ENCODE measurements at regions not wholly inside any gene's neighbourhood (a gene's known extent, or its start where the extent isn't known, plus 50 kb on each side); places are given as distances from the start of the nearest gene placed in this dataset.

DNA sequence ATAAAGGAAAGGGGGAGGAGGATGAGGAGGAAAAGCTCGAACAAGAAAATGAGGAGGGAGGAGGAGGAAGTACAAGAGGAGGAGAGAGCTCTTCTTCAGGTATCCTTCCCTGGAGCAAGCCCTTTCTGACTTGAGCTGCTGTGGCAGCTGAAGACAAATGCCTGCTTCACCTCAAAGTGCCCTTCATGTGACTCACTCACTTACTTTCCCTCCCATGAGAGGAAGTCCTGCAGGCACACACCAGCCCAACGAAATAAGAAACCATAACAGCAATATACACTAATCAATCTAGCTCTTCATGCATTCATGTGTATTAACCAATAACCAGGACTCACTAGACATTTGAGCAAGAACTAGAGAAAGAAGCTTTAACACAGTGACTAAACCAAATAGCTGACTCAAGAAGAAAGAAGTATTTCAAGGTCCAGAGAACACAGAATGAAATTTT is 251.9 kb downstream of the IGSF11 start:
- Histone ChIP-seq H3K27me3 (ENCODE audit: control insufficient read depth in 5 of 5, insufficient read depth in 4 of 5, low read length in 5 of 5) (no peaks in the 10 kb centered on the region), H3K36me3 (ENCODE audit: control insufficient read depth in 5 of 5, insufficient read depth in 5 of 5, low read length in 5 of 5) (no peaks in the 10 kb centered on the region), H3K9me3 (ENCODE audit: control insufficient read depth in 5 of 5, low read length in 5 of 5) (no peaks in the 10 kb centered on the region), H3K4me1 (ENCODE audit: control insufficient read depth in 5 of 5, insufficient read depth in 5 of 5, low read length in 5 of 5) (no peaks in the 10 kb centered on the region), H3K27ac (ENCODE audit: low read depth, low read length) (no peak overlapping the region), H3K9ac (ENCODE audit: low read length in 5 of 5) (no peak overlapping the region), H3K4me3 (ENCODE audit: low read depth in 1 of 5, low read length in 5 of 5) (no peak overlapping the region)

- no peak overlapping the region for H3K4me3 ChIP-seq (ENCODE audit: low read depth in 1 of 5, low read length in 5 of 5)
- H3K9me3 ChIP-seq (ENCODE audit: control insufficient read depth in 5 of 5, low read length in 5 of 5), result no peaks in the 10 kb centered on the region
- no peaks in the 10 kb centered on the region for H3K4me1 ChIP-seq (ENCODE audit: control insufficient read depth in 5 of 5, insufficient read depth in 5 of 5, low read length in 5 of 5)
- H3K27me3 ChIP-seq (ENCODE audit: control insufficient read depth in 5 of 5, insufficient read depth in 4 of 5, low read length in 5 of 5), result no peaks in the 10 kb centered on the region
- H3K27ac ChIP-seq (ENCODE audit: low read depth, low read length), result no peak overlapping the region
- no peak overlapping the region for H3K9ac ChIP-seq (ENCODE audit: low read length in 5 of 5)
- no peaks in the 10 kb centered on the region for H3K36me3 ChIP-seq (ENCODE audit: control insufficient read depth in 5 of 5, insufficient read depth in 5 of 5, low read length in 5 of 5)
These were observed 249.2 kb downstream of the IGSF11 start for GRCh38 chr3:118785415-118785814.

DNA sequence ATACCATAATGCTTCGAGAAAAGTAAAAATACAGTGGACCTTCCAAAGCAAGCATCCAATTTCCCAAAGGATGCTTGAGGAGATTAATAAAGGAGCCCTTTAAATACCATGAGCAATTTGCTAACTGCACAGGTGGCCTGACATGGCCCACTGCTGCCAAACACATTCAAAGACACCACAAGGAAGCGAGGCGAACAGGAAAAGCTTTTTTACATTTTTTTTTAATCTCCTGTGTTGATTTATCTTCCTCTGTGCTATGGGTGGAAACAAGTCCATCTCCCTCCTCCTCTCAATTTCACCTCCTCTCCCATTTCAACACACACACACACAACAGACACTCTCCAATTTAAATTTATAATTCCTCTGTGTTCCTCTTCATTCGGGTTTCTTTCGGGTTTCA is 243.4 kb downstream of the IGSF11 start:
- Histone ChIP-seq H3K27me3 (ENCODE audit: control insufficient read depth in 5 of 5, insufficient read depth in 4 of 5, low read length in 5 of 5) (peaks cover 0 to 3% (median 0%) of the 10 kb centered on the region in 5 donors), H3K9me3 (ENCODE audit: control insufficient read depth in 5 of 5, low read length in 5 of 5) (no peaks in the 10 kb centered on the region), H3K4me3 (ENCODE audit: low read depth in 1 of 5, low read length in 5 of 5) (no peak overlapping the region), H3K9ac (ENCODE audit: low read length in 5 of 5) (no peak overlapping the region), H3K27ac (ENCODE audit: low read depth, low read length) (no peak overlapping the region), H3K4me1 (ENCODE audit: control insufficient read depth in 5 of 5, insufficient read depth in 5 of 5, low read length in 5 of 5) (no peaks in the 10 kb centered on the region), H3K36me3 (ENCODE audit: control insufficient read depth in 5 of 5, insufficient read depth in 5 of 5, low read length in 5 of 5) (no peaks in the 10 kb centered on the region)

GRCh38 chr3:118792191-118792590 is 242.5 kb downstream of the IGSF11 start:
- H3K27ac ChIP-seq (ENCODE audit: low read depth, low read length), result no peak overlapping the region
- H3K36me3 ChIP-seq (ENCODE audit: control insufficient read depth in 5 of 5, insufficient read depth in 5 of 5, low read length in 5 of 5), result no peaks in the 10 kb centered on the region
- no peaks in the 10 kb centered on the region for H3K9me3 ChIP-seq (ENCODE audit: control insufficient read depth in 5 of 5, low read length in 5 of 5)
- H3K4me3 ChIP-seq (ENCODE audit: low read depth in 1 of 5, low read length in 5 of 5), result no peak overlapping the region
- no peaks in the 10 kb centered on the region for H3K4me1 ChIP-seq (ENCODE audit: control insufficient read depth in 5 of 5, insufficient read depth in 5 of 5, low read length in 5 of 5)
- H3K9ac ChIP-seq (ENCODE audit: low read length in 5 of 5), result no peak overlapping the region
- H3K27me3 ChIP-seq (ENCODE audit: control insufficient read depth in 5 of 5, insufficient read depth in 4 of 5, low read length in 5 of 5), result peaks cover 0 to 3% (median 0%) of the 10 kb centered on the region in 5 donors

GRCh38 chr3:118793176-118793575 is 241.5 kb downstream of the IGSF11 start:
- H3K4me3 ChIP-seq (ENCODE audit: low read depth in 1 of 5, low read length in 5 of 5), result no peak overlapping the region

GRCh38 chr3:118799303-118799702 is 235.3 kb downstream of the IGSF11 start:
- no peak overlapping the region for H3K9ac ChIP-seq (ENCODE audit: low read length in 5 of 5)
- H3K27me3 ChIP-seq (ENCODE audit: control insufficient read depth in 5 of 5, insufficient read depth in 4 of 5, low read length in 5 of 5), result no peaks in the 10 kb centered on the region

More at GRCh38 chr3:118793176-118793575, 241.5 kb downstream of the IGSF11 start:
- no peaks in the 10 kb centered on the region for H3K36me3 ChIP-seq (ENCODE audit: control insufficient read depth in 5 of 5, insufficient read depth in 5 of 5, low read length in 5 of 5)
- no peaks in the 10 kb centered on the region for H3K4me1 ChIP-seq (ENCODE audit: control insufficient read depth in 5 of 5, insufficient read depth in 5 of 5, low read length in 5 of 5)
- peaks cover 0 to 3% (median 0%) of the 10 kb centered on the region in 5 donors for H3K27me3 ChIP-seq (ENCODE audit: control insufficient read depth in 5 of 5, insufficient read depth in 4 of 5, low read length in 5 of 5)
- H3K9ac ChIP-seq (ENCODE audit: low read length in 5 of 5), result no peak overlapping the region
- no peaks in the 10 kb centered on the region for H3K9me3 ChIP-seq (ENCODE audit: control insufficient read depth in 5 of 5, low read length in 5 of 5)
- no peak overlapping the region for H3K27ac ChIP-seq (ENCODE audit: low read depth, low read length)

DNA sequence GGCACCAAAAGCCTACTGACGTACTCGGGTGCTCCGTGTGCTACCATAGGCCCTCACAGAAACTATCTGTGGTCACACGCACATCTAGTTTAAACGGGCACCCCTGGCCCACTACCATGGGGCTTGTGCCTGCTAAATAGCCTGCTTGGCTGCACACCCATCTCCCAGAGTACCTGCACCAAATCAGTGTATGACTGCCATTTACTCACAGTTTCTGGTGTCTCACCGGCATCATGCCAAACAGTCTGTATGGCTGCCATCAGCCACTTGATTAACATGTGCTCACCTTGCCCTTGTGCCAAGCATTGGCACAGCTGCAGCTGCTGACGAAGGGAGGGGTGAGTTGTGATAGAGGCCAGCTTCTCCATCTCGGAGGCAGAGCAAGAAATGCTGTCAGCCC is 232.7 kb downstream of the IGSF11 start:
- no peaks in the 10 kb centered on the region for H3K9me3 ChIP-seq (ENCODE audit: control insufficient read depth in 5 of 5, low read length in 5 of 5)
- no peaks in the 10 kb centered on the region for H3K4me1 ChIP-seq (ENCODE audit: control insufficient read depth in 5 of 5, insufficient read depth in 5 of 5, low read length in 5 of 5)
- no peak overlapping the region for H3K4me3 ChIP-seq (ENCODE audit: low read depth in 1 of 5, low read length in 5 of 5)
- no peak overlapping the region for H3K27ac ChIP-seq (ENCODE audit: low read depth, low read length)
- no peaks in the 10 kb centered on the region for H3K27me3 ChIP-seq (ENCODE audit: control insufficient read depth in 5 of 5, insufficient read depth in 4 of 5, low read length in 5 of 5)
- no peak overlapping the region for H3K9ac ChIP-seq (ENCODE audit: low read length in 5 of 5)
- H3K36me3 ChIP-seq (ENCODE audit: control insufficient read depth in 5 of 5, insufficient read depth in 5 of 5, low read length in 5 of 5), result no peaks in the 10 kb centered on the region

More at GRCh38 chr3:118799303-118799702, 235.3 kb downstream of the IGSF11 start:
- no peaks in the 10 kb centered on the region for H3K4me1 ChIP-seq (ENCODE audit: control insufficient read depth in 5 of 5, insufficient read depth in 5 of 5, low read length in 5 of 5)
- no peaks in the 10 kb centered on the region for H3K36me3 ChIP-seq (ENCODE audit: control insufficient read depth in 5 of 5, insufficient read depth in 5 of 5, low read length in 5 of 5)
- no peaks in the 10 kb centered on the region for H3K9me3 ChIP-seq (ENCODE audit: control insufficient read depth in 5 of 5, low read length in 5 of 5)
- no peak overlapping the region for H3K27ac ChIP-seq (ENCODE audit: low read depth, low read length)
- H3K4me3 ChIP-seq (ENCODE audit: low read depth in 1 of 5, low read length in 5 of 5), result no peak overlapping the region

DNA sequence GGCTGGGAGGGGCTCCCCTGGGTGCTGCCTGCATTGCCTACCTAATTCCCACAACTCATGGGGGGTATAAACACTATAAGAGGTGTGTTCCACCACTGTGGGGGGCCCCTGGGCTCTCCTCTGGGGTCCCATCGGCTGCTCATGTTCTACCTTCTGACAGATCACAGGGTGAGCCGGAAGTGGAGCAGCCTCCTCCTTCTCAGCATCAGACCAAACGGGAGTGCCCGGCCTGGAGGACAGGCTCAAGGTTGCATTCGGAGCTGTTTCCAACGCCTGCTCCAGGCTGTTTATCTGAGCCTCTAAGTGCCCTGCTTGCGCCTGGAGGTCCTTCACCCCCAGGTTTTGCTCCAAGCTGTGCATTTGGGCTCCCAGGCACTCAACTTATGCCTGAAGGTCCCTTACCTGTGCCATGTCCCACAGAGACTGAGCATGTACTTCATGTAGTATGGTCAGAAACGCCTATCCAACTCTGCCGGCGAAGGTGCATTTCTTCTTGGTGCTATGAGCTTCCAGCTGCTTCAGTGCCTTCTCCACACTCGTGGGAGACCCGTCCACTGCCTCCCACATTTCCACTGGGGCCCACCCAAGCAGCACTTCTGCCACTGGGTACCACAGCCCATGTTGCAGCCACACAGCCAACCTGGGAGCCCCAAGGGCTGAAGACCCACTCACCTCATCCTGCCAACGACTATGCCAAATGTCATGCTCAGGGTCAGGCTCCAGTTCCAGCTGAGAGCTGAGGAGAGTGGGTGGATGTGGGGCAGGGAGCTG is 232.1 kb downstream of the IGSF11 start:
- H3K27me3 ChIP-seq (ENCODE audit: control insufficient read depth in 5 of 5, insufficient read depth in 4 of 5, low read length in 5 of 5), result no peaks in the 10 kb centered on the region
- H3K9ac ChIP-seq (ENCODE audit: low read length in 5 of 5), result no peak overlapping the region
- no peaks in the 10 kb centered on the region for H3K9me3 ChIP-seq (ENCODE audit: control insufficient read depth in 5 of 5, low read length in 5 of 5)
- no peak overlapping the region for H3K4me3 ChIP-seq (ENCODE audit: low read depth in 1 of 5, low read length in 5 of 5)
- no peaks in the 10 kb centered on the region for H3K4me1 ChIP-seq (ENCODE audit: control insufficient read depth in 5 of 5, insufficient read depth in 5 of 5, low read length in 5 of 5)
- H3K36me3 ChIP-seq (ENCODE audit: control insufficient read depth in 5 of 5, insufficient read depth in 5 of 5, low read length in 5 of 5), result no peaks in the 10 kb centered on the region
- H3K27ac ChIP-seq (ENCODE audit: low read depth, low read length), result no peak overlapping the region

DNA sequence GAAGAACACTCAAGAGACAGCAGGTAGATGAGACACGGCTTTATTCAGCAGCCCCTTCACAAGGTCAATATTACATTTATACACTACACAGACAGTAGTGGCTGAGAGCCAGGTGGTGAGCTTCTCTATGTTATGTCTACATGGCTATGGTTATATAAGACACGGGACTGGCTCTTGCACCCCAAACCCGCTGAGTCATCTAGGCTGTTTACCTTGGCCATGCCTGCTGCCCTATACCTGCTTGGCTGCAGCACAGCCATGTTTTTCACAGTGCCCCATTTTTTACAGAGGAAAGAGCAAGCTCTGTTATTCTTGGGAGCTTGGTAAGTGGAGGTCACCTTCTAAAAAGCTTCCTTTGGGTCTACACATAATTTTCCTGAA is 231.6 kb downstream of the IGSF11 start:
- Histone ChIP-seq H3K4me3 (ENCODE audit: low read depth in 1 of 5, low read length in 5 of 5) (no peak overlapping the region), H3K9ac (ENCODE audit: low read length in 5 of 5) (no peak overlapping the region), H3K36me3 (ENCODE audit: control insufficient read depth in 5 of 5, insufficient read depth in 5 of 5, low read length in 5 of 5) (no peaks in the 10 kb centered on the region), H3K27me3 (ENCODE audit: control insufficient read depth in 5 of 5, insufficient read depth in 4 of 5, low read length in 5 of 5) (no peaks in the 10 kb centered on the region), H3K27ac (ENCODE audit: low read depth, low read length) (no peak overlapping the region), H3K9me3 (ENCODE audit: control insufficient read depth in 5 of 5, low read length in 5 of 5) (no peaks in the 10 kb centered on the region), H3K4me1 (ENCODE audit: control insufficient read depth in 5 of 5, insufficient read depth in 5 of 5, low read length in 5 of 5) (no peaks in the 10 kb centered on the region)

GRCh38 chr3:118805007-118805406 is 229.6 kb downstream of the IGSF11 start:
- Histone ChIP-seq H3K9ac (ENCODE audit: low read length in 5 of 5) (no peak overlapping the region), H3K36me3 (ENCODE audit: control insufficient read depth in 5 of 5, insufficient read depth in 5 of 5, low read length in 5 of 5) (no peaks in the 10 kb centered on the region), H3K27me3 (ENCODE audit: control insufficient read depth in 5 of 5, insufficient read depth in 4 of 5, low read length in 5 of 5) (no peaks in the 10 kb centered on the region), H3K27ac (ENCODE audit: low read depth, low read length) (no peak overlapping the region), H3K9me3 (ENCODE audit: control insufficient read depth in 5 of 5, low read length in 5 of 5) (no peaks in the 10 kb centered on the region), H3K4me3 (ENCODE audit: low read depth in 1 of 5, low read length in 5 of 5) (no peak overlapping the region), H3K4me1 (ENCODE audit: control insufficient read depth in 5 of 5, insufficient read depth in 5 of 5, low read length in 5 of 5) (no peaks in the 10 kb centered on the region)

All from subcutaneous abdominal adipose tissue (tissue), 5 donors.